Stimulated activated CD4-positive, alpha-beta T cell treated with anti-CD3 and anti-CD28 coated beads, Interleukin-15, amount 100 ng/mL, for 1 hour (primary cell): ENCODE measurements at regions not wholly inside any gene's neighbourhood (a gene's known extent, or its start where the extent isn't known, plus 50 kb on each side); places are given as distances from the start of the nearest gene placed in this dataset.

Experiments used
- DNase-seq, 2 donors: peaks; one replicate each; pipeline ENCODE4 v3.0.0-alpha.2; 2020; ENCODE audit warnings: low read depth in 1 of 2, low spot score in 1 of 2

DNA sequence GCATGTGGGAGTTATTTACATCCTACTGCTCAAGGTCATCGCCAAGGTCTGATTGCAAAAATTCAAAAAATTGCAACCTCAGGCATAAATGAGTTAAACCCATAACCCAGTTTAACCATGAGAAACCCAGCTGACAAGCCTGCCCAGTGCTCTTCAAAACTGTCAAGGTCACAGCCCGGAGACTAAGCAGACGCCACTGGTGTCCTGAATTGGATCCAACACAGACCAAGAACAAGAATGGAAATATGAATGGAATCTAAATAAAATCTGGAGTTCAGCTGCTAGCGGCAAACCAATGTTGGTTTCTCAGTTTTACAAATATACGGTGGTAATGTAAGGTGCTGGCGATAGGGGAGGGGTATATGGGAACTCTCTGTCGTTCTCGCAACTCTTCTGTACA lies 201.5 kb upstream of the MVB12B start:
- DNase-seq, result no peak

DNA sequence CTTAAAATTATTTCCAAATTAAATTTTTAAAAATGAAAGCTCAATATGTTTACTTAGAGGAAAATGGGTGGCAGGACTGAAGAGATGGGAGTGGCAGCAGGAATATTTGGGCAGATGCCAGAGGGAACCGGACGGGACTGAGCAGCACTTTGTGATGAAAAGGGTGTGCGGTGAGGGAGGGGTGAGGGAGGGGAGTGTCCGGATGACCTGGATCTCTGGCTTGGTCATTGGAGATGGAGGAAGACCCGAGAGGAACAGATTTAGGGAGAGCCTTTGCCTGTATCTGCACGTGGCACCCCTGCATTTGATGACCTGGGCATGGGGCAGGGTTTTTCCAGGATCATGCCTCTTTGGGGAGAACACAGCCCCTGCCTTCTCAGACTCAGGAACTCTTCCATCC lies 201.1 kb upstream of the MVB12B start:
- DNase-seq, result no peak

DNA sequence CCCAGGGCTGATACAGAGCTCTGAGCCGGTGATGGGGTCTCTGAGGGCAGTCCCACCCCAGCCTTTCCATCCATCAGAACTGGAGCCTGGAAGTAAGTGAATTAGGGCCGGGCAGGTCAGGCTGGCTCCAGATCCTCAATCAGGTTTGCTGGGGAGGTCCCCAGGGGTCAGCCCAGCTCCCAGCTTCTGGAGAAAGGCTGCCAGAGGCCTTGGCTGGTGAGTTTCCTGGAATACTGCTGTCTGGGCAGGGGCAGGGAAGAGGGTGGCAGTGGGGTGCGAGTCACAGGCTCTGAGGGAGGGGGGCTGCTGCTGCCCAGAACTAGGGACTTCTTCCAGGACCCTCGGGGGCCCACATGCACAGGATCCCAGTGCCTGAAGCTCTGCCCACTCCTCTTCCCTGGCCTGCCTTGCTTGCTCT lies 200.6 kb upstream of the MVB12B start:
- no peak for DNase-seq

DNA sequence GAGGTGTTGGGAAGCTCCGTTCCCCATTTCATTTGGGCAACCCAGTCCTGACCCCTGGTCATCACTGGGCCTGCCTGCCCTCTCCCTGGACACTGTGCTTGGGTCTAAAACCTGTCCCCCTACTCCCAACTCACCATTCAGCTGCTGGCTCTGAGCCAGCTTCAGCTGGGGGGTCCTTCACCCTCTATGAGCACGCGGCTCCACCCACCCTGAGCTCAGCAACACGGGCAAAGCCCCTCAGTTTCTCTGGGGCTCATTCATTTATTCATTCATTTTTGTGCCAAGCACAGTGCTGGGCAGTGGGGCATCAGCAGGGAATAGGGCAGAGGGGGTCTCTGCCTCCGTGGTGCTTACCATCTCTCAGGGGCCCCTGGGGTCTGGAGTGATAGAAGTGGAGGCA lies 199.8 kb upstream of the MVB12B start:
- DNase-seq, result no peak

DNA sequence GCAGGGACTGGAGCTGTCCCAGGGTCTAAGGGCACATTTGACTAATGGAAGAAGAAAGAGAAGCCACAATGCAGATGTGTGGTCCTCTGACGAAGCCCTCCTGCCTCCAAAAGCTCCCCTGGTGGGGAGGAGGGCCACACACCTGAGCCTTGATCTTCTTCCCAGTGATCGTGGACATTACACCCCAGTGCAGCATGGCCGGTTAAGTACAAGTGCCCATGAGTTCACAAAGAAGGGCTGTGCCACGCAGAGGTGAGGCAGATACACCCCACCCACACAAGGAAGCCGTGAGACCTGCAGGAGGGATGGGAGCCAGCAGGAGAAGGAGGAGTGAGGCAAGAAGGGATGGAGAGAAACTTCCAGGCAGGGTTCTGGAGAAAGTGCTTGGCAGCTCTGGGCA lies 199.0 kb upstream of the MVB12B start:
- no peak for DNase-seq

DNA sequence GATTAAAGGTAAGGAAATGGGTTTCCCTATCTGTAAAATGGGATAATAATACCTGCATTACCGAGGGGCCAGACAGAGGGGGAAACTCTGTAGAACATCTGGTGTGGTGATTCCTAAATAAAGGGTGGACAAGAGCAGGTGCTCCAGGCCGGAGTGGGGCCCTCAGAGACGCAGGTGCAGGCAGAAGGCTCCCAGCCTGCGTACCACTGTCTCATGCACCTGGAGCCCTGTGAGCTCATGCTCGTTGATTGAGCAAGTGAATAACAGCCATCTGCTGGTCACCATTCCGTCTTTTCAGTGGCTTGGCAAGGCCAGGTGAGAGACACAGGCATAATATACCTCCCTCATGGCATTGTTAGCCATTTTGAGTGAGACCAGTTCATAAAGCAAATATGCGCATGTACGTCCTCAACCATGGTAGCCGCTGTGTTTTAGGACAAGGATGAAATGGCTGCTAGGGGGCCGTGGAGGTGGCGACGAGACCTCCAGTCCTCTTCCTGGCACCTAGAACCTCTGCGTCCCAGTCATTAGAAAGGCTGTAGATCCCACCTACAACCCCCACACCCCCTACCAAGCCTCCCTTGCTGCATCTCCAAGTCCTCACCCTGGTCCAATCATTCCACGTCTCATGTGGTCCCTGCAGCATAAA lies 198.0 kb upstream of the MVB12B start:
- DNase-seq, result no peak

DNA sequence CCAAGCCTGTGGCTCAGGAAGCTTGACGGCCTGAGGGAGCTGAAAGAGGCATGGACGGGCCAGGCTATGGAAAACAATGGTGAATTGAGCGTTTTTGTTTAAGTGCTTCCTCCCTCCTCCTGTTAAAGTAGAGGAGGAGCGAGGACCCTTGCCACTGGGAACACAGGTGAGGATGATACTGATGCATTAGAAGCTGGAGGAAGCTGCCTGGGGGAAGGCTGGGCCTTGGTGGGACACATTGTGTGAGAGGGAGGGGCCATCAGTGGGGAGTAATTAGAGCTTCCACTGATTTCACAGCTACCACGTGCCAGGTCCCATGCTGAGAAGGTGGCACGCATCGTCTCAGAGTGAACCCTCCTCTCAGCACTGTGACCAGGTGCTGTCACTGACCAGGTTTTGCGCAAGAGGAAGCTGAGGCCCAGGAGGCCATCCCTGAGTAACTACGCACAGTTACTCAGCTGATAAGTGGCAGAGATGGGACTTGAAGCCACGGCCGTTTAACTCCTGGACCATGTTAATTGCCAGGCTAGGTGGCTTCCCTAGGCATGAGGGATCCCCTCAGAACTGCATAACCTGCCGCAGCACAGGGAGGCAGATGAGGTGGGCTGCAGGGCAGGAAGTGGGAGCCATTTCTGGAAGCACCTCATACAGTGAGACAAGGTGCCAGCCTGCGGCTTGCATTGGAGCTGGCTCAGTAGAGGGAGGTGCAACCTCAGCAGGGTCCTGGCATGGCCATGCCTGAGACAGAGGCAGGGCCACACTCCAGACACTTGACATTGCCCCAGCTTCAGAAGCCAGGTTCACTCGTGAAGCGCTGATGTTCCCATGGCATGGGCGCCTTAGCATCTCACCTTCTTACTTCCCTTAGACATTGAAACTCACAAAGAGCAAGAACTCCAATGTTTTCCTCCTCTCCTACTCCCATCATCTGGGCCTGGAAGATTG lies 195.3 kb upstream of the MVB12B start:
- no peak for DNase-seq

DNA sequence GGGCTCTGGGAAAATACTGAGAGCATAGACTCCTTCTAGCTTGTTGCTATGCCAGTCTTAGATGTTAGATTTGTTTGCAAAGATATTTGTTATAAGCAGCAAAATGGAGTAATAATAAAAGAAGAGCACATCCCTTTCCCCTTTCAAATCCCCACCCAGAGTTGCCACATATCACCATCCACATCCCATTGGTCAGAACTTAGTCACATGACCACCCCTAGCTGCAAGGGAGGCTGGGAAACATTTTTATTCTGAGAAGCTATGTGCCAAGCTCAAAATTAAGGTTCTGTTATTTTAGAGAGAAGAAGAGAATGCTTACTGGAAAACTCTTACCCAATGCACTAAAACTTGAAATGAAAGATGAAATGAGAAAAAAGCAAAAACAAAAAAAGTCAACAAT lies 193.9 kb upstream of the MVB12B start:
- DNase-seq, result no peak

DNA sequence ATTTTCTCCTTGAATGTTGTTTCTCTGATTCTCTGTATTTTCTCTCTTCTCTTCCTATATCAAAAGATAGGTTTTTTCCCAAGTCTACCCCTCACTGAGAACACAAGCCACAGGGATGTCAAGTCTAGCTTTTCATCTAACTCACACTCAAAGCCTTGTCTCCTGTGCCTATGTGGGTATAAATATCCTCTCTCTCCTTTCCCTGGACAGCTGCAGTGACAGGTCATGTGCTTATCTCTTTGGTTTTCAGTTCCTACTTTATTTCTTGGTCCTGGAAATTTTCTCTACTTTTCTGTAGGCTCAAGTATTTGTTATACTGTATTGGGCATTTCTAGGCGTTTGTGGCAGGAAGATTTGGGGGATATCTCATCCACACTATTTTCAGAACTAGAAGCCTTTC lies 182.4 kb upstream of the MVB12B start:
- no peak for DNase-seq

DNA sequence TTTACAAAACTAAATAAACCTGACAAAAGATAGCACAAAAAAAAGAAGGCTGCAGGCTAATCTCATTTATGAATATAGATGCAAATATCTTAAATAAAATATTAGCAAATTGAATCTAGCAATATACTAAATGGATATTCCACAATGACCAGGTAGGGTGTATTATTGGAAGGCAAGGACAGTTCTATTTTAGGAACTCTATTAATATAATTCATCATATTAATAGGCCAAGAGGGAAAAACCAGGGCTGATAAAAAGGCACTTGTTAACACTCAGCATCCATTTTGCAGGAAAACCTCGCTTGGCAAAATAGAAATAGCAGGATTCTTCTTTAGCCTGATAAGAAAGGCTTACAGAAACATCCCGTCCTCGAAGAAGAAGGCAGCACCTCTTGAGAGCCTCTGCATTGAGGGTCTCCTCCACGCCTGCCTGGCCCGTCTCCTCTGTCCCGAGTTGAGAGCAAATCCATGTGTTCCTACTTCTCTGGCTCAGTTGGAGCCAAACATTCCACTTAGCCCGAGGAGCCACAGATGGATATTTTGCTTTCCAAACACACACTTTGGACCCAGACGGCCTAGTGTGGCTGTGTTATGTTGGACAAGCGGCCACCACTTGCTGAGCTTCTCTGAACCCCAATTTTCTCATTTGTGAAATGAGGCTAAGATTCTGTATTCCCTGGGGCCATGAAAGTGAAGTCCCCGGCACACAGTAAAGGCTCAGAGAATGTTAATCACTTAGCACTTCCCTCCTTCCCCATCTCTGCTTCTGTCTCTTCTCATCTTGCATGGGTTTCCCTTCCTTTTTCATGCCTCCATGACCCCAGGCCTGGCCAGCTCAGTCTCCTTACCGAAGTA lies 181.8 kb upstream of the MVB12B start:
- DNase-seq, result no peak

DNA sequence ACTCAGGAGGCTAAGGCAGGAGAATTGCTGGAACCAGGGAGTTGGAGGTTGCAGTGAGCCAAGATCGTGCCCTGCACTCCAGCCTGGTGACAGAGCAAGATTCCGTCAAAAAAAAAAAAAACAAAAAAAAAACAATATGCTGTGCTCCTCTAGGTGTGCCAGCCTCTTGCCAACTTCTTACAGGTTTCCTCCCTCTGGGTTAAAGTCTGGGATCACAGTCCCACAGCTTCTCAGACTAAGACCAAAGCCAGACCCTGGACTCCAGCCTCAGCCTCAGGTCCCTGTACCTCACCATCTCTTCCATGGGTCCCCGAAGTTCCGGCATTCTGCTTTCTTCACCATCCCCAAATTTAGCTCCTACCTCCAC lies 180.8 kb upstream of the MVB12B start:
- DNase-seq, result no peak

DNA sequence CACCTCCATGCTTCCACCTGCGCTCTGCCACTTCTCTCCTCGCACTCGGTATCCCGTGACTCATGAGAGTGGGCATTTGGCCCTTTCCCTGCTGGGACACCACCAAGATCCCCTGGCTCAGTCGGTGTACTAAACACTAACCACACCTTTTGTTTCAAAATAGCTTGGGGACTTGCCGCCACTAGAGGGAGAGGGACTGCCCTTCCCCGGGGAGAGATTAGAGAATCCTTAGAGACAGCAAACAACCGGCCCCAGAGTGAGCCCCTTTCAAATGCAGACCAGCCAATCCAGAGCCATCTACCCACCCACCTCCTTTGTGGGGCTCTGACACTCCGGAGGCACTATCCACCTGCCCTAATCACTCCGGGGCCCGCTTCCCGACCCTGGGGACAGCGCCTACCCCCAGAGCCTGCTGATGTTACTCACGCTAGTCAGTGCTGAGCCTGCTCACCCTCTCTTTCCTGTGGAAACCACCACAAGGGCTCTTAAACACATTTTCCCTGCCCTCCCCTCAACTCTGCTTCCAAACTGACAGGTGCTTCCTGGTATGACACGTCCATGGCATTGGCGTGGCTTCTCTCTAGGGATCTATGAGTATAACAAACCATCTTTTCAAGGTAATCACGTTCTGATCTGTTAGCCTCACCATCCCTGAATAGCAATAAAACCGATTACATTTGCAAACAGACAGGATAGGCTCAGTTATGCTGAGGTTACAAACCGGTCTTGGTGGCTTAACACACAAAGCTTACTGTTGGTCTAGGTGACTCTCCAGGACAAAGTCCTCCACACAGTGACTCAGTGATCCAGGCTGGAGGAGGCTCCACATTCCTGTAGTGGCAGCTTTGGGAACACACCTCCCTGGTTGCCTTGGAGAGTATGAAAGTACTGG lies 180.1 kb upstream of the MVB12B start:
- no peak for DNase-seq

DNA sequence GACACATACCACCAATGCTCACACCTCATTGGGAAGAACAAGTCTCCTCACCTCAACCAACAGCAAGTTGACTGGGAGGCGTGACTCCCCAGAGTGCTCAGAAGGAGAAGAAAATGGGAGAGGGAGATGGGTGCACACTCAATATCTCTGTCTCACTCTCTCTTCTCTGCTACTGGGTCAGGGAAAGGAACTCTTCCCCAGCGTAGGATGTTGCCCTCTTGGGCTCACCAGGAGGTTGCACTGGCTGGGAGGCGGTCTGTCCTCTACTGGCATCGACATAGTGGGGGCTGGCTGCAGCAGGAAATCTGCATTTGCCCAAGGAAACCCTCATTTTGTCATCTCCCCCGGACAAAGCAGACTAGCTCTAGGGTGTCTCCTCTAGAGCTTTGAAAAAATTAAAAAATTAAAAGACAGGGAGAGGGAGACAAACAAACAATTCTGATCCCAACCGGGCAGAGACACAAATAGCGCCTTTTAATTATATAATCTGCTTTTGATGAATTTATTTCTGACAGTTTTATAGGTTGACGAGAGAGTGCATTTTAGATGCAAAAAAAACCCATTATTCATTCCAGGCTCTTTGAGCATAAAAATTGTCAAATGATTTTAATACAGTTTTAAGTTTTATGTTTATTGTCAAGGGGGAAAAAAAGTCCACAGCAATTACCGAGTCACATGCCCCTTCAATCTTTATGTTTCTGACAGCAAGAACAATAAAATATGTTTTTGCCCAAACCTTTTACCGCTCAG lies 179.3 kb upstream of the MVB12B start:
- DNase-seq, result no peak

DNA sequence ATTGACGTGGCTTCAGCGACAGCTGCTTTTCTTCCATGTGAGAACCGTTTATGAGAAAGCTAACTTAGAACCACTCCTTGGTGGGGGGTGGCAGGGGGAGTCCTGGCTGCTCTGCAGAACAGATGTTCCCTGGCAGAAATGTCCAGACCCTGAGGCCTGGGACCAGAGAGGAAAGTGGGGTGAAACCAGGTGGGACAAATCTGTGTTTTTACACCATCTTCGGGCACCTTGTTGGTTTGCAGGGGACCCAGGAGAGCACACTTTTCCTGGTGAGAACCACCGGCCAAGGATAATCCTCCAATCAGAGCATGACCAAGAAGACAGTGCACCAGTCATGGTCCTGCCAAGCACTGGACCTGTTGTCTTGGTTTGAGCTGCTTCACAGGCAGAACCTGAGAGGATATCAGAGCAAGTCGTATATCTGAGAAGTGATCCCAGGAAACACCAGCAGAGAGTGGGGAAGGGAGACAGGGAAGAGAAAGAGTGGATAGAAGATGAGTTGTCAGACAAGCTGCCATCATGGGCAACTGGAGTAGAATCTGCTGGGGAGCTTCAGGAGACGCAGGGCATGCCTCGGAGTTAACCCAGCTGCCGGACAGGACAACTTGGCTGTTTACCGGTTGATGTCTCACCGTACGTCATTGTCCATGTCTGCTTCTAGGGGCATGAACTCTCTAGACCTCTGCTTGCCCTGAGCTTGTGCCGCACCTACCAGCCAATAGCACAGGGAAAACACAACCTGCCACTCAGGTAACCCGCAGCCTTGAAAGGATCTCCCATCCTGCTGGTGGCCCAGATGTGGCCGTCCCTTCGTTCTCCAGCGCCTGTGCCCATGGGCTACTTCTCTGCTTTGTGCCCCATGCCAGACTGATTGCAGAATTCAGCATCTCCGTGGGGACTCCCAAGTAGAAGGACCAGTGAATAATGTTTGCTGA lies 178.4 kb upstream of the MVB12B start:
- DNase-seq, result no peak

DNA sequence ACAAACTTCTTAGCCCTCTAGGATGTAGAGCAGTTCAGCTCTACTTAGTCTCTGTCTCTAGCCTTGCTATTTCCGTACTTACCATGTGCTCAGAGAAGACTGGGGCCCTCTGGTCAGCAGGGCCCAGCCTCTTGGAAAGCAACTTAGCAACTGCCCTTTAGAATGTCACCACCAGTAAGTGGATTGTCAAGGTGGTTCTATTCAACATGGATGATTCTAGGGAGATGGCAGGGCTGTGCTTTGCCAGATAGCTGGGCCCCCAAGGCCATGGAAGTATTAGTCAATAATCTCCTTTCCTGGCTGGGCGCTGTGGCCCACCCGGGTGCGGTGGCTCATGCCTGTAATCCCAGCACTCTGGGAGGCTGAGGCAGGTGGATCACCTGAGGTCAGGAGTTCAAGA lies 177.6 kb upstream of the MVB12B start:
- DNase-seq, result no peak

DNA sequence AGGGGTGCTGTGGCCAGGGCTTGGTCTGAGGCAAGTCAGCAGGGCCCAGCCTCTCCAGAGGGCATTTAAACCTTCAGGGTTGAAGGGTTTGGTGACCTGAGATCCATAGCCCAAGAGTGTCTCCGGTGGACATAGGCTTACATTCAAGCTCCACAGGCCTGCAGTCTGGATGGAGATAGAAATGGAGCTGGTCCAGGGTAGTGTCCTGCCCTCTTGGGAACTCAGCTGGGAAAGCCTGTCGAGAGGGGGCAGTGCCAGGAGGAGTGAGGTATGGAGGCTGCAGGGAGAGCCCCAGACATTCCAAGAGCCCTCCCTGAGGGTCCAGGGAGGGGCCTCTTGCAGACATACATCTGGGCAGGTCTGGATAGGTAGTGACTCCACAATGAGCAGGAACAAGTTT lies 177.0 kb upstream of the MVB12B start:
- DNase-seq, result no peak

DNA sequence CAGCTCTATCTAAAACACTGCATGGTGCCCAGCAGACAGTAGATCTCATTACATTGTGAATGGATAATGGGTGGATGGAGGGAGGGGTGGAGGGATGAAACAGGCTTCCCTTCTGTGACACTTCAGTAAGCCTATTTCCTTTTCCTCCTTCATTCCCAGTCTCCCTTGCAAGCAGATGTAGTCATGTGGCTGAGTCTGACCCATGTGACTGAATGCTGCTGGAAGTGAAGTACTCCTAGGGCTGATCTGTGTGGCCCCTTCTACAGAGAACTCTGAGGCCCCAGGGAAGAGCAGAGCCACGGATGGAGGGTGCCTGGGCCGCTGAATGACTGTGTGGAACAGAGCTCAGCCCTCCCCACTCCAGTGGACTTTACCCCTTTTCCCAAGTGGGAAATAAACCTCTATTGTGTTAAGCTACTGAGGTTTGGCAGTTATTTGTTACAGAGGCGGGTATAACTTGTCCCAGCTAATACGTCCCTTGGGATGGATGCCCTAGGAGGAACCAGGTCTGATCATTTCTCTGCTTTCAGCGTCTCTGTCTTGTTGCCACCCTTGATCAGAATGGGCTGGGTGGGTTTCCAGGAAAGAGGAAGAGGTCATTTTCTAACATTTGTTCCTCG lies 176.1 kb upstream of the MVB12B start:
- no peak for DNase-seq

DNA sequence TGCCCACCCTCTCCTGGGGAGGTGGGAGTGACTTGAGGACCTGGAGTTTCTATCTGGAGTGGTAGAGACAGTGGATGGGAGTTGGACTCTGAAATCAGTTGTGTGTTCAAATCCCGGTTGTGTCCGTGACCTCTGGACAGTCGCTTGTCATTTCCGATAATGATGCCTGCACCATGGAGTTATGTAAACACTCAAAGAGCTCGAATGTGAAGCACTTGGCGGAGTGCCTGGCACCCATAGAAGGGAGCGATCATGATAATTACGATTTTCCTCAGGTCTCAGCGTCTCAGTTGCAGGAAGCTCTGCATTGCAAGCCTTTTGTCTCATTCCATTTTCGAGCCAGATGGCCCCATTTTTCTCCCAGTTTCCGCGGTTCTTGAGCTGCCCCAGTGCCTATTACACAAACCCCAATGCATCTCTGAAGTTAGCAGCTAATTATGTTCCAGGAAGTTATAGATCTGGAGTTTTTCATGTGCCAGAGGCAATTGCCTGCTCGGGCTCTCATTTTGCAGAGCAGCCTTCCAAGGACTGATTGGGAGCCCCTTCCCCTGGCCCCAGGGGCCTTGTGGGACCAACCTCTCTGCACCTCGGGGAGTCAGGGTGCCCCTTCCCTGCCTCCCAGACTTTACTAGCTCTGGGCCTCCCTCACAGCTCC lies 175.5 kb upstream of the MVB12B start:
- no peak for DNase-seq
